WTC11 (cell line): ENCODE measurements at regions not wholly inside any gene's neighbourhood (a gene's known extent, or its start where the extent isn't known, plus 50 kb on each side); places are given as distances from the start of the nearest gene placed in this dataset.

Experiments used
- ATAC-seq: fragments of 200-7000 bp; cut with Tn5 transposase; 2 replicates; pipeline ENCODE4 v1.10.0; 2021; ENCODE audit warnings: mild to moderate bottlenecking, moderate library complexity
- CTCF ChIA-PET: fragments of 300-600 bp; sonication (Branson Sonifier 250); formaldehyde crosslinking; loops from one replicate; lab custom pipeline; 2021; ENCODE audit warnings: antibody characterized with exemption; lab: Charles Lee
- POLR2A ChIA-PET: fragments of 350-600 bp; sonication (Branson Sonifier 250); formaldehyde crosslinking; loops from one replicate; lab custom pipeline; 2021; ENCODE audit warnings: antibody characterized with exemption; lab: Charles Lee
- DNase-seq: peaks from one replicate; pipeline ENCODE4 v3.0.0; 2021; ENCODE audit warnings: low spot score
- H3K27ac Mint-ChIP-seq: 2 replicates; pipeline ENCODE4 v1.8.0; 2021; ENCODE audit warnings: mixed read lengths
- H3K27me3 Mint-ChIP-seq: 2 replicates; pipeline ENCODE4 v1.8.0; 2021; ENCODE audit warnings: low read depth, mild to moderate bottlenecking, moderate library complexity, mixed read lengths
- H3K36me3 Mint-ChIP-seq: 2 replicates; pipeline ENCODE4 v1.8.0; 2021; ENCODE audit warnings: mixed read lengths
- H3K4me1 Mint-ChIP-seq: 2 replicates; pipeline ENCODE4 v1.8.0; 2022; ENCODE audit warnings: mixed read lengths
- H3K4me3 Mint-ChIP-seq: 2 replicates; pipeline ENCODE4 v1.8.0; 2021; ENCODE audit warnings: mild to moderate bottlenecking, moderate library complexity, mixed read lengths
- H3K9me3 Mint-ChIP-seq: 2 replicates; pipeline ENCODE4 v1.8.0; 2021; ENCODE audit warnings: mixed read lengths
- ARID4B ChIP-seq: sonication (generic); formaldehyde crosslinking; IDR thresholded peaks from 2 replicates; pipeline ENCODE4 v1.8.0; 2023; ENCODE audit warnings: missing genetic modification reagents, mild to moderate bottlenecking, borderline replicate concordance
- ATF1 ChIP-seq: sonication (generic); formaldehyde crosslinking; IDR thresholded peaks from 2 replicates; pipeline ENCODE4 v1.8.1; 2023; ENCODE audit warnings: mild to moderate bottlenecking, moderate library complexity, missing genetic modification reagents
- CREM ChIP-seq: sonication (generic); formaldehyde crosslinking; IDR thresholded peaks from 2 replicates; pipeline ENCODE4 v1.8.1; 2022; ENCODE audit warnings: mild to moderate bottlenecking, missing genetic modification reagents, moderate library complexity
- EMX1 ChIP-seq: fragments of 250-450 bp; sonication (Bioruptor Pico); IDR thresholded peaks from 2 replicates; pipeline ENCODE4 v1.8.0; 2021; ENCODE audit warnings: mild to moderate bottlenecking
- JAZF1 ChIP-seq: fragments of 250-450 bp; sonication (Bioruptor Pico); IDR thresholded peaks from 2 replicates; pipeline ENCODE4 v1.9.0; 2021; ENCODE audit warnings: moderate library complexity, mild to moderate bottlenecking, inconsistent platforms
- NFE2L1 ChIP-seq: sonication (generic); formaldehyde crosslinking; IDR thresholded peaks from 2 replicates; pipeline ENCODE4 v1.8.1; 2023; ENCODE audit warnings: missing genetic modification reagents
- SMAD4 ChIP-seq: sonication (generic); formaldehyde crosslinking; IDR thresholded peaks from 2 replicates; pipeline ENCODE4 v1.8.0; 2022; ENCODE audit warnings: mild to moderate bottlenecking, missing genetic modification reagents
- SOX15 ChIP-seq: fragments of 250-450 bp; sonication (Bioruptor Pico); IDR thresholded peaks from 2 replicates; pipeline ENCODE4 v1.9.0; 2021; ENCODE audit warnings: mild to moderate bottlenecking
- TP53 ChIP-seq: sonication (generic); formaldehyde crosslinking; IDR thresholded peaks from 2 replicates; pipeline ENCODE4 v1.8.1; 2023; ENCODE audit warnings: mild to moderate bottlenecking, missing genetic modification reagents
- ZBTB21 ChIP-seq: sonication (generic); formaldehyde crosslinking; IDR thresholded peaks from 2 replicates; pipeline ENCODE4 v1.8.1; 2023; ENCODE audit warnings: mild to moderate bottlenecking, missing genetic modification reagents, borderline replicate concordance
- ZBTB43 ChIP-seq: sonication (generic); formaldehyde crosslinking; IDR thresholded peaks from 2 replicates; pipeline ENCODE4 v1.8.1; 2023; ENCODE audit warnings: mild to moderate bottlenecking, missing genetic modification reagents
- ZNF671 ChIP-seq: fragments of 250-450 bp; sonication (Bioruptor Pico); IDR thresholded peaks from 2 replicates; pipeline ENCODE4 v1.8.0; 2021; ENCODE audit warnings: mild to moderate bottlenecking
- TF ChIP-seq, protein P1 (sequence below): sonication (generic); formaldehyde crosslinking; IDR thresholded peaks from 2 replicates; pipeline ENCODE4 v1.8.1; 2022; ENCODE audit warnings: mild to moderate bottlenecking, missing genetic modification reagents, moderate library complexity, borderline replicate concordance
- TF ChIP-seq, protein P2 (sequence below): fragments of 250-450 bp; sonication (Bioruptor Pico); IDR thresholded peaks from 2 replicates; pipeline ENCODE4 v1.9.0; 2021; ENCODE audit warnings: mild to moderate bottlenecking, borderline replicate concordance
- TF ChIP-seq, protein P3 (sequence below): sonication (generic); formaldehyde crosslinking; IDR thresholded peaks from 2 replicates; pipeline ENCODE4 v1.8.0; 2022; ENCODE audit warnings: missing genetic modification reagents

GRCh38 chr1:94727846-94728715, 92.1 kb upstream of the SLC44A3 start:
- no peaks in the 10 kb centered on the region for H3K27me3 Mint-ChIP-seq
- H3K4me1 Mint-ChIP-seq, result peaks cover 8% of the 10 kb centered on the region; the same call in 1 of the 2 replicates
- ATAC-seq (no peak), DNase-seq (no peak)
- no peak overlapping the region for H3K4me3 Mint-ChIP-seq
- H3K9me3 Mint-ChIP-seq, result peaks cover 11% of the 10 kb centered on the region
- ChIA-PET CTCF (no interaction called here), POLR2A (no interaction called here)
- H3K27ac Mint-ChIP-seq, result peak overlapping the region; percentile 43; the same call in 1 of the 2 replicates
- TF ChIP-seq JAZF1 (CRISPR knock-in tag) (no peak), NFE2L1 (no peak), ATF1 (CRISPR knock-in tag) (no peak), SOX15 (CRISPR knock-in tag) (no peak), ARID4B (CRISPR knock-in tag) (no peak), CREM (CRISPR knock-in tag) (no peak), ZNF671 (CRISPR knock-in tag) (no peak), ZBTB43 (CRISPR knock-in tag) (no peak)
- TF ChIP-seq, protein P1, sequence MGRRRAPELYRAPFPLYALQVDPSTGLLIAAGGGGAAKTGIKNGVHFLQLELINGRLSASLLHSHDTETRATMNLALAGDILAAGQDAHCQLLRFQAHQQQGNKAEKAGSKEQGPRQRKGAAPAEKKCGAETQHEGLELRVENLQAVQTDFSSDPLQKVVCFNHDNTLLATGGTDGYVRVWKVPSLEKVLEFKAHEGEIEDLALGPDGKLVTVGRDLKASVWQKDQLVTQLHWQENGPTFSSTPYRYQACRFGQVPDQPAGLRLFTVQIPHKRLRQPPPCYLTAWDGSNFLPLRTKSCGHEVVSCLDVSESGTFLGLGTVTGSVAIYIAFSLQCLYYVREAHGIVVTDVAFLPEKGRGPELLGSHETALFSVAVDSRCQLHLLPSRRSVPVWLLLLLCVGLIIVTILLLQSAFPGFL, result no peak
- TF ChIP-seq, protein P2, sequence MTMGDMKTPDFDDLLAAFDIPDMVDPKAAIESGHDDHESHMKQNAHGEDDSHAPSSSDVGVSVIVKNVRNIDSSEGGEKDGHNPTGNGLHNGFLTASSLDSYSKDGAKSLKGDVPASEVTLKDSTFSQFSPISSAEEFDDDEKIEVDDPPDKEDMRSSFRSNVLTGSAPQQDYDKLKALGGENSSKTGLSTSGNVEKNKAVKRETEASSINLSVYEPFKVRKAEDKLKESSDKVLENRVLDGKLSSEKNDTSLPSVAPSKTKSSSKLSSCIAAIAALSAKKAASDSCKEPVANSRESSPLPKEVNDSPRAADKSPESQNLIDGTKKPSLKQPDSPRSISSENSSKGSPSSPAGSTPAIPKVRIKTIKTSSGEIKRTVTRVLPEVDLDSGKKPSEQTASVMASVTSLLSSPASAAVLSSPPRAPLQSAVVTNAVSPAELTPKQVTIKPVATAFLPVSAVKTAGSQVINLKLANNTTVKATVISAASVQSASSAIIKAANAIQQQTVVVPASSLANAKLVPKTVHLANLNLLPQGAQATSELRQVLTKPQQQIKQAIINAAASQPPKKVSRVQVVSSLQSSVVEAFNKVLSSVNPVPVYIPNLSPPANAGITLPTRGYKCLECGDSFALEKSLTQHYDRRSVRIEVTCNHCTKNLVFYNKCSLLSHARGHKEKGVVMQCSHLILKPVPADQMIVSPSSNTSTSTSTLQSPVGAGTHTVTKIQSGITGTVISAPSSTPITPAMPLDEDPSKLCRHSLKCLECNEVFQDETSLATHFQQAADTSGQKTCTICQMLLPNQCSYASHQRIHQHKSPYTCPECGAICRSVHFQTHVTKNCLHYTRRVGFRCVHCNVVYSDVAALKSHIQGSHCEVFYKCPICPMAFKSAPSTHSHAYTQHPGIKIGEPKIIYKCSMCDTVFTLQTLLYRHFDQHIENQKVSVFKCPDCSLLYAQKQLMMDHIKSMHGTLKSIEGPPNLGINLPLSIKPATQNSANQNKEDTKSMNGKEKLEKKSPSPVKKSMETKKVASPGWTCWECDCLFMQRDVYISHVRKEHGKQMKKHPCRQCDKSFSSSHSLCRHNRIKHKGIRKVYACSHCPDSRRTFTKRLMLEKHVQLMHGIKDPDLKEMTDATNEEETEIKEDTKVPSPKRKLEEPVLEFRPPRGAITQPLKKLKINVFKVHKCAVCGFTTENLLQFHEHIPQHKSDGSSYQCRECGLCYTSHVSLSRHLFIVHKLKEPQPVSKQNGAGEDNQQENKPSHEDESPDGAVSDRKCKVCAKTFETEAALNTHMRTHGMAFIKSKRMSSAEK (CRISPR knock-in tag), result no peak
- no peaks in the 10 kb centered on the region for H3K36me3 Mint-ChIP-seq

DNA sequence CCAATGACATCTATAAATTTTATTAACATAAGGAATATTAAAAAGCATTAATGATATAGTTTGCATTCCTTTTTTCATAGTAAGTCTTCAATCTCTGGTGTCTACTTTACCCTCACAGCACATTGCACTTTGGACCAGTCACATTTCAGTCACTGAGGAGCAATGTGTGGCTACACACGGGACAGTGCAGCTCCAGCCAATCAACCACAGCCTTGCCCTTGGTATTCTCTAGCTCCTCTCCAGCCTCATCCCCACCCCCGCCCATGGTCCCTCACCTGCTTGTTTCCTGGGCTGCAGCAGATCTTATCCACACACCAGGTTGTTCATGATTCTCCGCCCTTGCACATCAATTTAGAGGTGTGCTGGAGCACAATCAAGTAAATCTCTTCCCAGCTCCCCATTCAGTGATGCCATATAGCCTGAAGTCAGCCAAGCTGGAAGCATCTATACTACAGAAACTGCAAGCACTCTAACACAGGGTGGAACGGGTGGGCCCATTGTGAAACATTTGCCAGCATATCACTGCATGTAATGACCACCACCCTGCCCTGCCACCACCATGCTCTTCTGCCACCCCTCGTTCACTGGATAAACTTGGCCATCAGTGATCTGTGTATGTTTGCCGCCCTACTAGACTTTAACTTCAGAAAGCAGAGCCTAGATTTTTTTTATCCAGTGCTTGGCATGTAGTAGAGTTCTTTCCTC, 93.0 kb upstream of the SLC44A3 start:
- POLR2A ChIA-PET, result no interaction called here
- H3K36me3 Mint-ChIP-seq, result no peaks in the 10 kb centered on the region
- H3K27ac Mint-ChIP-seq, result no peak overlapping the region
- no peaks in the 10 kb centered on the region for H3K27me3 Mint-ChIP-seq
- peaks cover 8% of the 10 kb centered on the region; the same call in 1 of the 2 replicates for H3K4me1 Mint-ChIP-seq
- CTCF ChIA-PET, result no interaction called here
- H3K9me3 Mint-ChIP-seq, result peaks cover 7% of the 10 kb centered on the region
- DNase-seq (no peak), ATAC-seq (no peak)
- TF ChIP-seq, protein P3, sequence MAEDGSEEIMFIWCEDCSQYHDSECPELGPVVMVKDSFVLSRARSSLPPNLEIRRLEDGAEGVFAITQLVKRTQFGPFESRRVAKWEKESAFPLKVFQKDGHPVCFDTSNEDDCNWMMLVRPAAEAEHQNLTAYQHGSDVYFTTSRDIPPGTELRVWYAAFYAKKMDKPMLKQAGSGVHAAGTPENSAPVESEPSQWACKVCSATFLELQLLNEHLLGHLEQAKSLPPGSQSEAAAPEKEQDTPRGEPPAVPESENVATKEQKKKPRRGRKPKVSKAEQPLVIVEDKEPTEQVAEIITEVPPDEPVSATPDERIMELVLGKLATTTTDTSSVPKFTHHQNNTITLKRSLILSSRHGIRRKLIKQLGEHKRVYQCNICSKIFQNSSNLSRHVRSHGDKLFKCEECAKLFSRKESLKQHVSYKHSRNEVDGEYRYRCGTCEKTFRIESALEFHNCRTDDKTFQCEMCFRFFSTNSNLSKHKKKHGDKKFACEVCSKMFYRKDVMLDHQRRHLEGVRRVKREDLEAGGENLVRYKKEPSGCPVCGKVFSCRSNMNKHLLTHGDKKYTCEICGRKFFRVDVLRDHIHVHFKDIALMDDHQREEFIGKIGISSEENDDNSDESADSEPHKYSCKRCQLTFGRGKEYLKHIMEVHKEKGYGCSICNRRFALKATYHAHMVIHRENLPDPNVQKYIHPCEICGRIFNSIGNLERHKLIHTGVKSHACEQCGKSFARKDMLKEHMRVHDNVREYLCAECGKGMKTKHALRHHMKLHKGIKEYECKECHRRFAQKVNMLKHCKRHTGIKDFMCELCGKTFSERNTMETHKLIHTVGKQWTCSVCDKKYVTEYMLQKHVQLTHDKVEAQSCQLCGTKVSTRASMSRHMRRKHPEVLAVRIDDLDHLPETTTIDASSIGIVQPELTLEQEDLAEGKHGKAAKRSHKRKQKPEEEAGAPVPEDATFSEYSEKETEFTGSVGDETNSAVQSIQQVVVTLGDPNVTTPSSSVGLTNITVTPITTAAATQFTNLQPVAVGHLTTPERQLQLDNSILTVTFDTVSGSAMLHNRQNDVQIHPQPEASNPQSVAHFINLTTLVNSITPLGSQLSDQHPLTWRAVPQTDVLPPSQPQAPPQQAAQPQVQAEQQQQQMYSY (CRISPR knock-in tag), result no peak
- TF ChIP-seq SMAD4 (CRISPR knock-in tag) (no peak), SOX15 (CRISPR knock-in tag) (no peak), TP53 (CRISPR knock-in tag) (no peak), ZBTB21 (no peak), EMX1 (no peak)
- H3K4me3 Mint-ChIP-seq, result no peak overlapping the region
